ENCODE measurements at regions not wholly inside any gene's neighbourhood (a gene's known extent, or its start where the extent isn't known, plus 50 kb on each side); places are given as distances from the start of the nearest gene placed in this dataset.

GRCh38 chr20:11976966-11977365 is 59.3 kb downstream of the BTBD3 start:
- TF ChIP-seq CTCF (conservative IDR thresholded peaks at IDR 0.05; ENCODE audit: control insufficient read depth, insufficient read depth, low read depth, low read length) = no peak
- no peak for DNase-seq (ENCODE audit: low read depth)
- no peak overlapping the region for H3K4me3 ChIP-seq (ENCODE audit: control insufficient read depth, low read depth, low read length)

GRCh38 chr20:11978496-11978895 is 60.8 kb downstream of the BTBD3 start:
- DNase-seq (ENCODE audit: low read depth) = no peak
- no peak for TF ChIP-seq CTCF (conservative IDR thresholded peaks at IDR 0.05; ENCODE audit: control insufficient read depth, insufficient read depth, low read depth, low read length)
- no peak overlapping the region for H3K4me3 ChIP-seq (ENCODE audit: control insufficient read depth, low read depth, low read length)

GRCh38 chr20:11979306-11979990 is 61.8 kb downstream of the BTBD3 start:
- no peak for TF ChIP-seq CTCF (conservative IDR thresholded peaks at IDR 0.05; ENCODE audit: control insufficient read depth, insufficient read depth, low read depth, low read length)
- H3K4me3 ChIP-seq (ENCODE audit: control insufficient read depth, low read depth, low read length) = no peak overlapping the region
- no peak for DNase-seq (ENCODE audit: low read depth)

GRCh38 chr20:11980263-11980662 is 62.6 kb downstream of the BTBD3 start:
- no peak for DNase-seq (ENCODE audit: low read depth)
- TF ChIP-seq CTCF (conservative IDR thresholded peaks at IDR 0.05; ENCODE audit: control insufficient read depth, insufficient read depth, low read depth, low read length) = no peak
- no peak overlapping the region for H3K4me3 ChIP-seq (ENCODE audit: control insufficient read depth, low read depth, low read length)

DNA sequence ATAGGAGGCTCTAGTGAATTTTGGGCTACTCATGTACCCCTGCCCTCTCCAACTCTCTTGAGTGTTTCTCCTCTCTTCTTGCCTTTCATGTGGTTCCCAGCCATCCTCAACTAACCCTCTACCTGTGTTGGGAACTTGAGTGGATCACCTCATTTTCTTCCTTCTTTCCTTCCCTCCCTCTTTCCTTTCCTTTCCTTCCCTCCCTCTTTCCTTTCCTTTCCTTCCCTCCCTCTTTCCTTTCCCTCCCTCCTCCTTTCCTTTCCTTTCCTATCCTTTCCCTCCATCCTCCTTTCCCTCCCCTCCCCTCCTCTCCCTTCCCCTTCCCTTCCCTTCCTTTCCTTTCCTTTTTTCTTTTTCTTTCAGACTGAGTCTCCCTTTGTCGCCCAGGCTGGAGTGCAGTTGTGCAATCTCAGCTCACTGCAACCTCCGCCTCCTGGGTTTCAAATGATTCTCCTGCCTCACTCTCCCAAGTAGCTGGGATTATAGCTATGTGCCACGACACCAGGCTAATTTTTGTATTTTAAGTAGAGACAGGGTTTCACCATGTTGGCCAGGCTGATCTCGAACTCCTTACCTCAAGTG is 63.8 kb downstream of the BTBD3 start:
- TF ChIP-seq CTCF (conservative IDR thresholded peaks at IDR 0.05; ENCODE audit: control insufficient read depth, insufficient read depth, low read depth, low read length) = no peak
- no peak for DNase-seq (ENCODE audit: low read depth)
- no peak overlapping the region for H3K4me3 ChIP-seq (ENCODE audit: control insufficient read depth, low read depth, low read length)

DNA sequence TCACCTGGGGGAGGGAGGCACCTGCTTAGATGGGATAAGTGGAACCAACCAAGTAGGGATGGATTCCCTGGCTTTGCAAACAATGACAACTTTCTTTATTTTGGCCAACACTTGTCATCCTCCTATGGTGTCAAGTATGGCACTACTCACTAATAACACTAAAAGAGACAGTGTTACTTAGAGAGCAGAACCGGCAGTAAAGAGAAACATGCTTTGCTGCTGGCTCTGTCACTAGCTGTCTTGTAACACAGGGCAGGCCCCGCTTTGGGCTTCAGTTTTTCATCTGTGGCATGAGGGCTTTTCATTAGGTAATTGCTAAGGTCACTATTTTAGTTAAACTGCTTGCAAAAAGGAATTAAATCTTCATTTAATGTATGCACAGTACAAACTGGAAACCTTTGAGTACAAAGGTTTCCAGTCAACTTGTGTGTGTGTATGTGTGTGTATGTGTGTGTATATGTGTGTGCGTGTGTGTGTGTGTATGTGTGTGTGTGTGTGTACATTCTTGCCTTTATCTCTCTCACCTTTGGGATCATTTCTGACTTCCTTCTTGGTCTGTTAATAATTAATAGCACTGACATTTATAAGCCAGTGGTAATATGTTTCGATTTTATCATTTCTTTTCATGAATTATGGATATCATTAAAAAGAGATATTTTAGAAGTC is 64.7 kb downstream of the BTBD3 start:
- DNase-seq (ENCODE audit: low read depth) = no peak
- TF ChIP-seq CTCF (conservative IDR thresholded peaks at IDR 0.05; ENCODE audit: control insufficient read depth, insufficient read depth, low read depth, low read length) = no peak
- no peak overlapping the region for H3K4me3 ChIP-seq (ENCODE audit: control insufficient read depth, low read depth, low read length)
